IMR-90 (cell line): ENCODE measurements at regions not wholly inside any gene's neighbourhood (a gene's known extent, or its start where the extent isn't known, plus 50 kb on each side); places are given as distances from the start of the nearest gene placed in this dataset.
"Not testable (repeated sequence)": the region's sequence is repeated elsewhere in the genome, so short reads cannot be mapped to it uniquely, and the experiment has no call there.

Source experiments
- CEBPB ChIP-seq: IDR thresholded peaks from 2 replicates; pipeline ENCODE4 v1.6.1; 2012; ENCODE audit warnings: low read depth, low read length, improper control_type of control experiment
- FOS ChIP-seq: fragments of 150-350 bp; IDR thresholded peaks from 2 replicates; pipeline ENCODE4 v1.6.1; 2016; ENCODE audit warnings: low read depth, low read length
- MAFK ChIP-seq: IDR thresholded peaks from 2 replicates; pipeline ENCODE4 v1.6.1; 2012; ENCODE audit warnings: low read depth, low read length, improper control_type of control experiment
- MAZ ChIP-seq: IDR thresholded peaks from 2 replicates; pipeline ENCODE4 v1.6.1; 2012; ENCODE audit warnings: low read depth, mild to moderate bottlenecking, low read length, improper control_type of control experiment, moderate library complexity, borderline replicate concordance
- MXI1 ChIP-seq: IDR thresholded peaks from 2 replicates; pipeline ENCODE4 v1.6.1; 2012; ENCODE audit warnings: low read depth, mild to moderate bottlenecking, low read length, moderate library complexity, borderline replicate concordance
- POLR2A ChIP-seq: IDR thresholded peaks from 2 replicates; pipeline ENCODE4 v1.6.1; 2012; ENCODE audit warnings: mild to moderate bottlenecking, low read depth, low read length
- RAD21 ChIP-seq: IDR thresholded peaks from 2 replicates; pipeline ENCODE4 v1.6.1; 2012; ENCODE audit warnings: low read length, improper control_type of control experiment
- RCOR1 ChIP-seq: IDR thresholded peaks from 2 replicates; pipeline ENCODE4 v1.6.1; 2012; ENCODE audit warnings: mild to moderate bottlenecking, low read length, improper control_type of control experiment; ENCODE audit not compliant: insufficient replicate concordance
- RFX5 ChIP-seq: IDR thresholded peaks from 2 replicates; pipeline ENCODE4 v1.8.0; 2012; ENCODE audit warnings: low read depth, mild to moderate bottlenecking, low read length, moderate library complexity
- TF ChIP-seq, protein P1 (sequence below): conservative IDR thresholded peaks from 2 replicates; pipeline ENCODE4 v1.5.1; 2012; ENCODE audit warnings: mild to moderate bottlenecking, low read depth, low read length, improper control_type of control experiment
- TF ChIP-seq, protein P2 (sequence below): fragments of 150-350 bp; IDR thresholded peaks from 2 replicates; pipeline ENCODE4 v1.6.1; 2017; ENCODE audit warnings: mild to moderate bottlenecking, antibody characterized with exemption, low read length, low read depth

DNA sequence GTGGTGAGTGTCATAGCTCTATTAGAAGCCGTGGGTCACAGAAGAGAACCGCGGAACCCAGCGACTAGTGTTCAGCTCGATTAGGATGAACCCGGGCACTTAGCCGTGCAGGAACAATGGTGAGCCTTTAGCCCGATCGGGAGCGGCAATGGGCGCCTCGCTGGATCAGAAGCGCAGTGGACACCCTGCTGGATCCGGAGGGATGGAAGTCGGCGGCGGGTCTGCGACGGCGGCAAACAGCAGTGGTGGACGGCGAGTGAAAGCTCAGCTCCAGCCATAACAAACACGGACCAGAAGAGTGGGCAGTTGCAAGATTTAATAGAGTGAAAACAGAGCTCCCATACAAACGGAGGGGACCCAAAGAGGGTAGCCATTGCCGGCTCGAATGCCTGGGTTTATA is 72.7 kb upstream of the EN2 start:
- TF ChIP-seq, protein P1, sequence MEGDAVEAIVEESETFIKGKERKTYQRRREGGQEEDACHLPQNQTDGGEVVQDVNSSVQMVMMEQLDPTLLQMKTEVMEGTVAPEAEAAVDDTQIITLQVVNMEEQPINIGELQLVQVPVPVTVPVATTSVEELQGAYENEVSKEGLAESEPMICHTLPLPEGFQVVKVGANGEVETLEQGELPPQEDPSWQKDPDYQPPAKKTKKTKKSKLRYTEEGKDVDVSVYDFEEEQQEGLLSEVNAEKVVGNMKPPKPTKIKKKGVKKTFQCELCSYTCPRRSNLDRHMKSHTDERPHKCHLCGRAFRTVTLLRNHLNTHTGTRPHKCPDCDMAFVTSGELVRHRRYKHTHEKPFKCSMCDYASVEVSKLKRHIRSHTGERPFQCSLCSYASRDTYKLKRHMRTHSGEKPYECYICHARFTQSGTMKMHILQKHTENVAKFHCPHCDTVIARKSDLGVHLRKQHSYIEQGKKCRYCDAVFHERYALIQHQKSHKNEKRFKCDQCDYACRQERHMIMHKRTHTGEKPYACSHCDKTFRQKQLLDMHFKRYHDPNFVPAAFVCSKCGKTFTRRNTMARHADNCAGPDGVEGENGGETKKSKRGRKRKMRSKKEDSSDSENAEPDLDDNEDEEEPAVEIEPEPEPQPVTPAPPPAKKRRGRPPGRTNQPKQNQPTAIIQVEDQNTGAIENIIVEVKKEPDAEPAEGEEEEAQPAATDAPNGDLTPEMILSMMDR = not testable (repeated sequence)
- TF ChIP-seq POLR2A, RAD21, MAZ, CEBPB, MXI1, RFX5, RCOR1, FOS, MAFK: not testable (repeated sequence)
- TF ChIP-seq, protein P2, sequence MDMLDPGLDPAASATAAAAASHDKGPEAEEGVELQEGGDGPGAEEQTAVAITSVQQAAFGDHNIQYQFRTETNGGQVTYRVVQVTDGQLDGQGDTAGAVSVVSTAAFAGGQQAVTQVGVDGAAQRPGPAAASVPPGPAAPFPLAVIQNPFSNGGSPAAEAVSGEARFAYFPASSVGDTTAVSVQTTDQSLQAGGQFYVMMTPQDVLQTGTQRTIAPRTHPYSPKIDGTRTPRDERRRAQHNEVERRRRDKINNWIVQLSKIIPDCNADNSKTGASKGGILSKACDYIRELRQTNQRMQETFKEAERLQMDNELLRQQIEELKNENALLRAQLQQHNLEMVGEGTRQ = not testable (repeated sequence)
